ENCODE measurements at regions not wholly inside any gene's neighbourhood (a gene's known extent, or its start where the extent isn't known, plus 50 kb on each side); places are given as distances from the start of the nearest gene placed in this dataset.

DNA sequence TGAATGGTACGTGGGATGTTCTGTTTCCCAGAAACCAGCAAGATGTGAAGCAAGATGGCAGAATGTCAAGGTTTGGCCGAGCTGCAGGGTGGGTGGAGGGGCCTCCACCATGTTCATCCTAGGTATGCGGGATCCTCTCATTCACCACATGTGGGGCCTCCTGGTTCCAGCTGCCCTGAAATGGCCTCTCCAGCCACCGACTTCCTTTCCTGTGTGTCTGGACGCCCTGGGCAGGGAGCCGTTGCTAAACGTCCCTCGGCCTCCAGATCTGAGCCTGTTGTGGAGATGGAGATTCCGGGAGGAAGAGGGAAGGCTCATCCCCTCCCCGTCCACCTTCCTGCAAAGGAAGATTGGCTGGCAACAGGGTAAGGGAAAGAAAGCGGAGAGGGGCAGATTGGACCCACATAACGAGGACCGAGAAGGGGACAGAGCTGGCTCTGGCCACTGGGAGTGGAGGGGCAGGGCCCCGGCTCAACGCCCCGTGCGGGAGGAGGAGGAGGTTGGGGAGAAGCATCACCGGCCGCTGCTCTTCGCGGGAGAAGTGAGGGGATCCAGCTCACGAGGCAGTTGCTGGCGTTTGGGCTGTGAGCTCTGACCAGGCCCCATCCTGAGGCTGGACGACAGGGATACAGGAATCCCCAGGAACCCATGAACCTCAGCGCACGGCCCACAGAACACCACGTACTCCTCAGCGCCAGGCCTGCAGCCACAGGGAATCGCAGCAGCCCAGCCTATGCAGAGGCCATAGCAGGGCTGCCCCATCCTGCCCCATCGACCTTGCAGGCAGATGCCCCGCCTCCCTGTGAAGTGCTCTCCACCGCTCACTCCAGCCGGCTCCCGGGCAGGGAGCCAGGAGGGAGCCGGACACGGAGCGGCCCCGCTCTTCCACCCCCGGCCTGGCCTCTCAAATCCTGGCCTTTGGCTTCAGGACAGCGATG, 98.3 kb downstream of the FOXL3 start:
- no peak for DNase-seq (ENCODE audit: low read depth, low spot score)
- H3K27ac ChIP-seq (ENCODE audit: low read depth, low read length) = no peak overlapping the region
- H3K4me3 ChIP-seq (replicated peaks in 1 of 2; ENCODE audit: low read depth in 1 of 2, low read length in 2 of 2) = no peak overlapping the region
- no peaks in the 10 kb centered on the region for H3K4me1 ChIP-seq (ENCODE audit: control insufficient read depth in 1 of 2, insufficient read depth in 2 of 2, low read length in 2 of 2)
- no peak overlapping the region for H2AFZ ChIP-seq (ENCODE audit: low read depth, low read length, poor library complexity, severe bottlenecking)
- no peak for ATAC-seq
- no peaks in the 10 kb centered on the region for H3K27me3 ChIP-seq (ENCODE audit: insufficient read depth, low read length)
- BruUV-seq (replicated peaks) = no TSS peak
- TF ChIP-seq ZNF274 (IDR thresholded peaks at IDR 0.05; ENCODE audit: low read depth, low read length) = no peak
- TF ChIP-seq ZFX (IDR thresholded peaks at IDR 0.05) = no peak
- TF ChIP-seq, protein P1, sequence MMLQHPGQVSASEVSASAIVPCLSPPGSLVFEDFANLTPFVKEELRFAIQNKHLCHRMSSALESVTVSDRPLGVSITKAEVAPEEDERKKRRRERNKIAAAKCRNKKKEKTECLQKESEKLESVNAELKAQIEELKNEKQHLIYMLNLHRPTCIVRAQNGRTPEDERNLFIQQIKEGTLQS (IDR thresholded peaks at IDR 0.05) = no peak
- TF ChIP-seq, protein P2, sequence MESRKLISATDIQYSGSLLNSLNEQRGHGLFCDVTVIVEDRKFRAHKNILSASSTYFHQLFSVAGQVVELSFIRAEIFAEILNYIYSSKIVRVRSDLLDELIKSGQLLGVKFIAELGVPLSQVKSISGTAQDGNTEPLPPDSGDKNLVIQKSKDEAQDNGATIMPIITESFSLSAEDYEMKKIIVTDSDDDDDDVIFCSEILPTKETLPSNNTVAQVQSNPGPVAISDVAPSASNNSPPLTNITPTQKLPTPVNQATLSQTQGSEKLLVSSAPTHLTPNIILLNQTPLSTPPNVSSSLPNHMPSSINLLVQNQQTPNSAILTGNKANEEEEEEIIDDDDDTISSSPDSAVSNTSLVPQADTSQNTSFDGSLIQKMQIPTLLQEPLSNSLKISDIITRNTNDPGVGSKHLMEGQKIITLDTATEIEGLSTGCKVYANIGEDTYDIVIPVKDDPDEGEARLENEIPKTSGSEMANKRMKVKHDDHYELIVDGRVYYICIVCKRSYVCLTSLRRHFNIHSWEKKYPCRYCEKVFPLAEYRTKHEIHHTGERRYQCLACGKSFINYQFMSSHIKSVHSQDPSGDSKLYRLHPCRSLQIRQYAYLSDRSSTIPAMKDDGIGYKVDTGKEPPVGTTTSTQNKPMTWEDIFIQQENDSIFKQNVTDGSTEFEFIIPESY (IDR thresholded peaks at IDR 0.05; ENCODE audit: extremely low read depth, insufficient replicate concordance, low read length) = no peak
- no peak for TF ChIP-seq CBX3 (IDR thresholded peaks at IDR 0.05; ENCODE audit: low read depth)
- TF ChIP-seq, protein P3, sequence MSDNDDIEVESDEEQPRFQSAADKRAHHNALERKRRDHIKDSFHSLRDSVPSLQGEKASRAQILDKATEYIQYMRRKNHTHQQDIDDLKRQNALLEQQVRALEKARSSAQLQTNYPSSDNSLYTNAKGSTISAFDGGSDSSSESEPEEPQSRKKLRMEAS (IDR thresholded peaks at IDR 0.05) = no peak
- intact Hi-C loops (cut with micrococcal nuclease) = no loop called here
- H3K79me2 ChIP-seq (ENCODE audit: insufficient read depth, low read length) = no peaks in the 10 kb centered on the region
- H3K36me3 ChIP-seq (ENCODE audit: control insufficient read depth in 1 of 2, insufficient read depth in 2 of 2, low read length in 2 of 2) = no peaks in the 10 kb centered on the region
- no peak overlapping the region for H3K9ac ChIP-seq (ENCODE audit: low read length)
- H3K9me2 ChIP-seq (ENCODE audit: insufficient read depth) = no peaks in the 10 kb centered on the region
- ChIA-PET CTCF (no interaction called here), RAD21 (ENCODE audit: low non-redundant PET in 1 of 2, low total read pairs in 2 of 2, uncharacterized antibody in 2 of 2, unreplicated experiment in 2 of 2) (no interaction called here), POLR2A (no interaction called here)
- H4K20me1 ChIP-seq (ENCODE audit: insufficient read depth) = no peaks in the 10 kb centered on the region
- H3K4me2 ChIP-seq (ENCODE audit: low read length) = no peak overlapping the region
- H3K9me3 ChIP-seq (ENCODE audit: control insufficient read depth in 1 of 2, insufficient read depth in 1 of 2, low read depth in 1 of 2, low read length in 2 of 2) = peaks cover 6 to 10% of the 10 kb centered on the region in 2 experiments; a peak in 2 of 4 replicates
